ENCODE measurements at regions not wholly inside any gene's neighbourhood (a gene's known extent, or its start where the extent isn't known, plus 50 kb on each side); places are given as distances from the start of the nearest gene placed in this dataset.

DNA sequence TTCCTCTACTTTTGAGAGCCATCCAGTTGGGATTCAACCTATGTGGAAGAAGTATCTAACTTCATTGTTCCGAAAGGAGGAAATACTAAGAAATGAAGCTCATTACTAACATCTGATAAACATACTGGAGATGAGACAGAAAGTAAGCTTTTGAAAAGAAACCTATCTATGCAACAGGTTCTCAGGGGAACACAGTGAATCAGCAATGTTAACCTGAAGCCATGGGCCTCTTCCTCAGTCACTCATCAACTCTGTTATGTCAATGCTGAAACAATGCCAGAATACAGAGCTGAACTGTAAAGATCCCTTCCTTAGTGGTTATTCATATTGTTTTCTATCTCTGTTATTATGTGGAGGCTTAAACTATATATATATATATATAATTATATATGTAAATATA, 55.5 kb upstream of the ESRRG start:
- TF ChIP-seq SIN3A (IDR thresholded peaks at IDR 0.05; ENCODE audit: borderline replicate concordance, insufficient read depth, low read length) (no peak), POLR2AphosphoS5 (IDR thresholded peaks at IDR 0.05; ENCODE audit: low read depth, low read length) (no peak), FOXP2 (optimal IDR thresholded peaks at IDR 0.05; ENCODE audit: borderline replicate concordance, extremely low read depth, extremely low read length, insufficient read depth) (no peak), TAF1 (IDR thresholded peaks at IDR 0.05; ENCODE audit: borderline replicate concordance, insufficient read depth, low read length) (no peak)
- TF ChIP-seq, protein P1, sequence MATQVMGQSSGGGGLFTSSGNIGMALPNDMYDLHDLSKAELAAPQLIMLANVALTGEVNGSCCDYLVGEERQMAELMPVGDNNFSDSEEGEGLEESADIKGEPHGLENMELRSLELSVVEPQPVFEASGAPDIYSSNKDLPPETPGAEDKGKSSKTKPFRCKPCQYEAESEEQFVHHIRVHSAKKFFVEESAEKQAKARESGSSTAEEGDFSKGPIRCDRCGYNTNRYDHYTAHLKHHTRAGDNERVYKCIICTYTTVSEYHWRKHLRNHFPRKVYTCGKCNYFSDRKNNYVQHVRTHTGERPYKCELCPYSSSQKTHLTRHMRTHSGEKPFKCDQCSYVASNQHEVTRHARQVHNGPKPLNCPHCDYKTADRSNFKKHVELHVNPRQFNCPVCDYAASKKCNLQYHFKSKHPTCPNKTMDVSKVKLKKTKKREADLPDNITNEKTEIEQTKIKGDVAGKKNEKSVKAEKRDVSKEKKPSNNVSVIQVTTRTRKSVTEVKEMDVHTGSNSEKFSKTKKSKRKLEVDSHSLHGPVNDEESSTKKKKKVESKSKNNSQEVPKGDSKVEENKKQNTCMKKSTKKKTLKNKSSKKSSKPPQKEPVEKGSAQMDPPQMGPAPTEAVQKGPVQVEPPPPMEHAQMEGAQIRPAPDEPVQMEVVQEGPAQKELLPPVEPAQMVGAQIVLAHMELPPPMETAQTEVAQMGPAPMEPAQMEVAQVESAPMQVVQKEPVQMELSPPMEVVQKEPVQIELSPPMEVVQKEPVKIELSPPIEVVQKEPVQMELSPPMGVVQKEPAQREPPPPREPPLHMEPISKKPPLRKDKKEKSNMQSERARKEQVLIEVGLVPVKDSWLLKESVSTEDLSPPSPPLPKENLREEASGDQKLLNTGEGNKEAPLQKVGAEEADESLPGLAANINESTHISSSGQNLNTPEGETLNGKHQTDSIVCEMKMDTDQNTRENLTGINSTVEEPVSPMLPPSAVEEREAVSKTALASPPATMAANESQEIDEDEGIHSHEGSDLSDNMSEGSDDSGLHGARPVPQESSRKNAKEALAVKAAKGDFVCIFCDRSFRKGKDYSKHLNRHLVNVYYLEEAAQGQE (IDR thresholded peaks at IDR 0.05; ENCODE audit: insufficient read depth in 1 of 2, low read depth in 2 of 2, low read length in 2 of 2), result no peak

DNA sequence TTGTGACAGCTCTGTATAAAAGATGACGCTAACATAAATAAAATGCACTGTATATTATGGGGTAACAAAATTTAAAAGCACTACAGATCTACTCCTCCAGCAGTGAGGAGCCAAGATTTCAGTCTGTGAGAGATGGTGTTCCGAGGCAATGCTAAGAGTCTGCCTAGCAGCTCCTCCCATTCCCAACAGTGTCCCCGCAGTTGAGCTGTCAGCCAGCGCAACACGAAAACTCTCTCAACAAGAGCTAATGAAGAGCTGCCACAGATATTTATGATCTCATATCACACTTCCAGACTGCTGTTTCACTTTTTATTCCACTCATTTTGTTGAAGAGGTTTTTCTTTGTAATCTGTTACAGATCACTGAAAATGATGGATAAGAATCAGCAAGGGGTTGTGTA, 53.9 kb upstream of the ESRRG start:
- no peak for TF ChIP-seq POLR2AphosphoS5 (IDR thresholded peaks at IDR 0.05; ENCODE audit: low read depth, low read length)
- no peak for TF ChIP-seq FOXP2 (optimal IDR thresholded peaks at IDR 0.05; ENCODE audit: borderline replicate concordance, extremely low read depth, extremely low read length, insufficient read depth)
- no peak for TF ChIP-seq TAF1 (IDR thresholded peaks at IDR 0.05; ENCODE audit: borderline replicate concordance, insufficient read depth, low read length)
- TF ChIP-seq, protein P1 (IDR thresholded peaks at IDR 0.05; ENCODE audit: insufficient read depth in 1 of 2, low read depth in 2 of 2, low read length in 2 of 2), result no peak
- no peak for TF ChIP-seq SIN3A (IDR thresholded peaks at IDR 0.05; ENCODE audit: borderline replicate concordance, insufficient read depth, low read length)

Measured in PFSK-1 (cell line).